Activated naive CD4-positive, alpha-beta T cell (primary cell): ENCODE measurements at regions not wholly inside any gene's neighbourhood (a gene's known extent, or its start where the extent isn't known, plus 50 kb on each side); places are given as distances from the start of the nearest gene placed in this dataset.
"Not testable (repeated sequence)": the region's sequence is repeated elsewhere in the genome, so short reads cannot be mapped to it uniquely, and the experiment has no call there.

Experiments
- DNase-seq, 4 experiments: peaks; one replicate each; lab custom pipeline; 2025; lab: John Stamatoyannopoulos, UW

DNA sequence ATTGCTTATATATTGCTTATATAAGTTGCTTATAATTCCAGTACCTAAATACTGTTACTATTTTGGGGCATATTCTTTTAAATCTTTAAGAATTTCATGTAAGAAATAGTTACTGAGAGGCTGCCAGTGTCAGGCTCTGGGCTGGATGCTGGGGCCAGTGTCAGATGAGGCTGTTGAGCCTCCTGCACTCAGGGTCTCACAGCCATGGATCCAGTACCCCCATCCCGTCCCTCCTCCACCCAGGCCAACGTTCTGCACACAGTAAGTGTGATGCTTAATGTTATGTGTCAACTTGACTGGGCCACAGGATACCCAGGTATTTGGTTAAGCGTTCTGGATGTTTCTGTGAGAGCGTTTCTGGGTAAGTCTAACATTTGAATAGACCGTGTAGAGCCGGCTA lies 119.5 kb upstream of the PMEPA1 start:
- no peak for DNase-seq

DNA sequence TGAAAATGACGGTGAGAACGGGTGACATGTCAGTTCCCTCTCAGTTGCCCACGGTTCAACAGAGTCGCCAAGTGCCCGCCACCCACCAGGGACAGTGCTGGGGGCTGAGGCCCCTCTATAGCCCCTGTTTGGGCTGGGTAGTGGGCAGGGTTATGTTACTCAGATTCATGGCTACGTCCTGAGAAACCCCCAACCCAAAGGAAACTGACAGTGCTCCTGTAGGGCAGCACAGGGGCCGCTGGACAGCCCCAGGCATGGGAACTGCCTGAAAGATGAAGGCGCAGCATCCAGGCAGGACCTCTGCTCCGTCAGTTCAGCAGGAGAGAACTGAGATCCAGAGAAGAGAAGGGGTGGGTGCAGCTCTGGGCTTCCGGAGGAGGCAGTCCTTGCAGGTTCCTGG lies 118.9 kb upstream of the PMEPA1 start:
- no peak for DNase-seq

DNA sequence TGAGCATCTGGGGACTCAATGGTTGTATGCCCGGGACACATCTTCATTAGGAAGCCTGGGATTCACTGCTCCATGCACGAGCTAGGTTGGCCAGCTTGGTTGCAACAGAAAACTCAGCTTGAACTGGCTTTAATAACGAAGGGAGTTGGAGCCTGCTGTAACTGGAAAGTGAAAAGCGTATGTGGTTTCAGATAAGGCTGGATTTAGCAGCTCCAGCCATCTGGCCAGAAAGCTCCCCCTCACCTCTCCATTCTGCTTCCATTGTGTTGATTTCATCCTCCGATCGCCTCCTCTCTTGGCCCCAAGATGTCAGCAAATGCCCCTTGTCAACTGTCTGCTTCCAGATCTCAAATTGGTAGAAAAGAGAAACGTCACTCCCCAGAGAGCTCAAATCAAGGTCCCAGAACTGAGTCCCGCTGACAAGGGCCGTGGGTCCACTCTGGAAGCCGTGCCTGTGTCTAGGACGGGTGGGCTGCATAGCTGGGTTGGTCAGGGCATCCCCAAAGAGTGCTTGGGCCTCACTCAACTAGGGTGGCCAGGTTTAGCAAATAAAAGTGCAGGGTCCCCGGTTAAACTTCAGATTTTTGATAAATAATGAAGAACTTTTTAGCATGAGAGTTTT lies 117.0 kb upstream of the PMEPA1 start:
- DNase-seq = no peak

DNA sequence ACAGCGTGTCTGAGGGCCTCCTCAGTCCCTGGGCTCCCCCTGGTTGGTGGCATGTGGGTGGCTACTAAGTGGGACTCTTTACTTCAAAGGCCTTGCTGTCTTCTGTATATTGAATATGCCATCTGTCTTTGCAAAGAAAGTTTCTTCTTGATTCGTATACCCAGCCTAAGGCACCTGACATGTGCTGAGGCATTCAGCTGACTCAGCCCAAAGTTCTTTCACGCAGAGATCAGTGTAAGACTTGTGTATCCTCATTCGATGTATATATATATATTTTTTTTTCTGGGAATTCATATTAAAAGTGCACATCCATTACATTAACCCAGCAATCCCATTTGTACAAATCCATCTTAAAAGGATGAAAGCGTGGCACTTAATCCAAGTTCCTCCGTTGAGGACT lies 115.1 kb upstream of the PMEPA1 start:
- no peak for DNase-seq

DNA sequence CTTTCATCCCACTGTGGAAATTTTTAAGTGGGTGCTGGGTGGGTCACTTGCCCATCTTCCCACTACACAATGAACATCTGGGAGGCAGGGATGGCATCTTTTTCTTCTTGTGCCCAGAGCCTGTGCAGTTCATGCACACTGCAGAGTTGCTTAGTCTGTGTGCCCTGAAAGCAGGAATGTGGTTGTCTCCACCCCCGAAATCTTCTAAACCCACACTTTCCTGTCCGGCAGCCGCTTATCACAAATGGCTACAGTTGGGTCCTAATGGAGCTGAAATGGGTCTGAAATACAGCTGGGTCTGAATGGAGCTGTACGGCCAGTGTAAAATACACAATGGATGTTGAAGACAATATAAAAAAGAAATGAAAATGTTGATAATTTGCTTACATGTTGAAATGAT lies 112.1 kb upstream of the PMEPA1 start:
- DNase-seq = no peak

DNA sequence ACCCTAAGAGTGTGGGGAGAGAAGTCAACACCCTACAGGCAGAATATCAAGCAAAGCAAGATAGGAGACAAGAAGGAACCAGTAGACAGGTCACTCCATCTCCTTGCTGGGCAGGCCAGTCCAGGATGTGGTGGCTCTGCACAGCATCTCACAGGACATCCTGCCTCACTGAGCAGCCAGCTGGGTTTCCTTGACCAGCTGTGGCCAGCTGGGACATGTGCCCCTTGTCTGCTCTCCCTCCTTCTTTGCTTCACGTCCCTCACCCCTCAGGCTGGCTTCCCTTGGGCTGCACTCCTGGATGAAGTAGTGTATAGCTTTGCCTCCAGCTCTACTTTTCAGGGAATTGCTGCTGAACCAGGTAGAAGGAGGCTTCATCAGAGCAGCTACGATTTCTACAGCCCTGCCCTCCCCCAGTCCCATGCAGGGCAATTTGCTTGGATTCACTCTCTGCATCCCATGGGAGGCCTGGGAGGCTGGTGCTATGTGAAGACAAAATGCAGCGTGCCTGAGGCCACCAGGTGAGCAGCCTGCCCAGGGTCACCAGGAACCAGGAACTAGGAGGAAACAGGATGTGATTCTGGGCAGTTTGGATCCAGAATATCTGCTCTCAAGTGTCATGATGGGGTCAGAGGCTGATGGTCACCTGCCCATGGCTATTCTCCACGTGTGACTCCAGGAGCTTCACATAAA lies 110.0 kb upstream of the PMEPA1 start:
- DNase-seq = no peak

DNA sequence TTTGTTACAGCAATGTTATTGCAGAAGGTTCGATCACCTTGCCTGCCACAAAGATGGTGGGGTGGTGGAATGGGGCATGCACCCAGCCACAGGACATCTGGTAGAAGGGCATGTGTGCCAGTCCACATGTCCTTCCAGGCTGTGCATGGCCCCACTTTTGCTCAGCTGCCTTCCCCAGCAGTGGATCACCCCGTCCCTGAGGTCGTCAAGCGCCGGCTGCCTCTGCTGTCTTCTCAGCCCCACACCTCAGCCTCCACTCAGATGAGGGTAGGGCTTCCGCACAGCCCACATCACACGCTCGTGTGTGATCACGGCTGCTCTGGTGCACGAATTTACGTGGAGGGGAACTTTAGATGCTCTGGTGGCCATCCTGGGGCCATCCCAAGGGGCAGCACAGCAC lies 109.5 kb upstream of the PMEPA1 start:
- DNase-seq = no peak

DNA sequence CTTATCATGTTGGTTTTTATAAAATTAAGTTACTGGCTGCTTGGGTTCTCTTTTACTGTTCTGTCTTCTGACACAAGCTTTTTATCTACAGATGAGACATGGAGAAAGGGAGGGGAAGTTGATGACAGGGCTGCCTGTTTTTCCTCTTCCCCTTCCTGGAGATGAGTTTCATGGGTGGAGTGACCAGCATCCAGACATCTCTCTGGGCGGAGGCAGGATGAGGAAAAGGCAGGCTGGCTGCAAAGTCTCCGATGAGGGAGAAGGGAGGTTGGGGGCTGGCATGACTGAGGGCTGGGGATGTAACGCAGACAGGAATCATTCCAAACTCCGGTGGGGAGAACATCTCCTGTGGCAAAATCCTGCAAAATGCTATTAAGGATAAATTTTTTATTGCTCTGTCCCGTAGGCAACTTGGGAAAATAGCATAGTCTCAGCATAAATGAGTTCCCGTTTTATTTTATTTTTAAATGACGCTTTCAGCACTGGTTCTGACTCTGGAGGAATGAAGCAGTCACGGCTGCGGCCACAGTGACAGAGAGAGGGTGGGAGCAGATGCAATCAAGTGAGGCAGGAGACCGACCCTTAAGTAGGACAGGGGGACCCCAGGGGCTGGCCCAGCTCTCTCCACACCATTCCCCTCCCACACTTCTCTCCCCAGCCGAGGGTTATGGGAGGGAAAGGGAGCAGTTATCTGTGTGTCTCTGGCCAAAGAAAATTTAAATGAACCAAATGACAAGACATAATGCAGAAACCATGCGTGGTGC lies 108.8 kb upstream of the PMEPA1 start:
- DNase-seq = no peak

DNA sequence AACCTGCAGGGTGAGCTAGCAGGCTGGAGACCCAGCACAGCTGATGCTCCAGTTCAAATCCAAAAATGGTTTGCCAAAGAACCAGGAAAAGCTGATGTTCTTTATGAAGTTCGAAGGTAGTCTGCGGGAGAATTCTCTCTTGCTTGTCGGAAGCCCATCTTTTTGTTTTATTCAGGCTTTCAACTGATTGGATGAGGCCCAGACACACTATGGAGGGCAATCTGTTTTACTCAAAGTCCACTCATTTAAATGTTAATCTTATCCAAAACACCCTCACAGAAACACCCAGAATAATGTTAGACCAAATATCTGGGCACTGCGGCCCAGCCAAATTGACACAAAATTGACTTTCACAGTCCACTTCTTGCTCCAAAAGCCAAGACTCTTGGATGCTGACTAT lies 105.6 kb upstream of the PMEPA1 start:
- DNase-seq = no peak

DNA sequence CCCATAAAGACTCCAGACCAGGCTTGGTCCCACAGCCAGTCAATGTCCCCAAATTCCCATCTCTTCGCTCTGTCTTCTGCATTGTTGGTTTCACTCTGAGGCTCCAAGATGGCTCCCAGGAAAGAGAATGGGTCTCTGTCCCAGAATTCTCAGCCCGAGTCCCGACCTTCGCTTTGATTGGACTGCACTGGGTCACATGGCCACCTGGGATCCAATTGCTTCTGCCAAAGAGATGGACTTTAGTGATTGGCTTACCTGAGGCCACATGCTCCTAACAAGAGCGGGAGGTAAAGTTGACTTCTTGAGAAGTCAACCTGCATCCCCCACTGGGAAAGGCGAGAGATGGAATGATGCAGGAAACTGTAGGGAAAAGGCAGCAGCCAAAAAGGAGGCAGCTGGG lies 104.7 kb upstream of the PMEPA1 start:
- DNase-seq = no peak

DNA sequence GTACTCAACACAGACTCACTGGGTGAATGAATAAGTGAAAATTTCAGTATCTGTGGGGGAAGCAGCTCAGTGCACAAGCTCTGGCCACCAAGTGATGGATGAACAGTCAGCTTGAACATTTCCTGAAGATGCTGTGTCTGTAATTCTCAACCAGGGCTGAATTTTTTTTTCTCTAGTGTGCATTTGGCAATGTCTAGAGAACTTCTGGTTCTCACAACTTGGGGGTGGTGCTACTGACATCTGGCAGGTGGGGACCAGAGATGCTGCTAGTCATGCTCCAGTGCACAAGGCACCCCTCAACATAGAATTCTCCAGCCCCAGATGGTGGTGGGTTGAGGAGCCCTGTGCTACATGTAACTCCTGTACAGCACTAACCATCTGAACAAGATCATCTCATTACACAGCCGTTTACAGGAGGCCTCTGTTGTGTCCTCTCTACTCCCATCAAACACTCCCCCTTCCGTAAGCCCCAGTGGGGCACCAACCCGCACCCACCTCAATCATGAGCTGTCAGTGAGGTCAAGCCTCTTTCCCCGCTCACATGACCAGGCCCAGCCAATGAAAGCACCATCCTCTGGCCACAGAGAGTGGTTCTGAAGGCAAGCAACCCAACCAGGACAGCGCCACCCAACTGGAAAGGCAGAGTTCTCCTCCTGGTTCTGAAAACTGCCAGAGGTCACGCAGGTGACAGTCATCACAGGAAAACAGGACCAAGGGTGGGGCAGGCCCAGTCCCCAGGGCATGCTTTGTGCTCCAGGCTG lies 103.9 kb upstream of the PMEPA1 start:
- DNase-seq = no peak

DNA sequence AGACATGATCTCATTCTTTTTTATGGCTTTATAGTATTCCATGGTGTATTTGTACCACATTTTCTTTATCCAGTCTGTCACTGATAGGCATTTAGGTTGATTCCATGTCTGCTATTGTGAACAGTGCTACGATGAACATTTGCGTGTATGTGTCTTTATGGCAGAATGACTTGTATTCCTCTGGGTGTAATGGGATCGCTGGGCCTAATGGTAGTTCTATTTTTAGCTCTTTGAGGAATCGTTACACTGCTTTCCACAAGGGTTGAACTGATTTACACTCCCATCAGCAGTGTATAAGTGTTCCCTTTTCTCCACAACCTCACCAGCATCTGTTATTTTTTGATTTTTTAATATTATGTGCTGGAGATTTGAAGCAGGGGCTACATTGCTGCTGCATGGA lies 102.8 kb upstream of the PMEPA1 start:
- DNase-seq = not testable (repeated sequence)

DNA sequence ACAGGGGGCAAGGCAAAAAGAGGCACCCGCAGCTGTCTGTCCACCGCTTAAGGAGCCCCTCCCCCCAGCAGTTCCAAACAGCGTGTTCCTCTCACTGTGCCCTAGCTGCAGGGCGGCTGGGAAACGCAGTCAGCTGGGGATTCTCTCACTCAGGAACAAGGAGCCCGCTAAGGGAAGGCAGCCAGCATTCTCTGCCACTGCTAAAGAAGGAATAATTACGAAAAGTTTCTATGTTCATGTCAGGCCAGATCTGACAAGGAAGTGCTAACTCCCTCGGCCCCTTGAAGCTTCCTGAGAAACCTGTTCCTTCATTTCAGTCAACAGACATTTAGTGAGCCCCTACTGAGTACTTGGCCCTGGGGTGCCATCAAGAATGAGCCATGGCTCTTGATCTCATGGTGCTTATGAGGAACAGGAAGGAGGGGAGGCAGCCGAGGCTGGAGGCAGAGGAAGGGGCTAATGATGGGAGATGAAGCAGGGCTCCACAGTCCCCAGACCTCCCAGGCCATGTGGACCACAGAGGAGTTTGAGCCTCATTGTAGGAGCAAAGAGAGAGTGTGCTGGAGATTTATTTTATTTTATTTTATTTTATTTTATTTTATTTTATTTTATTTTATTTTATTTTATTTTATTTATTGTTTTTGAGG lies 101.7 kb upstream of the PMEPA1 start:
- DNase-seq = no peak

DNA sequence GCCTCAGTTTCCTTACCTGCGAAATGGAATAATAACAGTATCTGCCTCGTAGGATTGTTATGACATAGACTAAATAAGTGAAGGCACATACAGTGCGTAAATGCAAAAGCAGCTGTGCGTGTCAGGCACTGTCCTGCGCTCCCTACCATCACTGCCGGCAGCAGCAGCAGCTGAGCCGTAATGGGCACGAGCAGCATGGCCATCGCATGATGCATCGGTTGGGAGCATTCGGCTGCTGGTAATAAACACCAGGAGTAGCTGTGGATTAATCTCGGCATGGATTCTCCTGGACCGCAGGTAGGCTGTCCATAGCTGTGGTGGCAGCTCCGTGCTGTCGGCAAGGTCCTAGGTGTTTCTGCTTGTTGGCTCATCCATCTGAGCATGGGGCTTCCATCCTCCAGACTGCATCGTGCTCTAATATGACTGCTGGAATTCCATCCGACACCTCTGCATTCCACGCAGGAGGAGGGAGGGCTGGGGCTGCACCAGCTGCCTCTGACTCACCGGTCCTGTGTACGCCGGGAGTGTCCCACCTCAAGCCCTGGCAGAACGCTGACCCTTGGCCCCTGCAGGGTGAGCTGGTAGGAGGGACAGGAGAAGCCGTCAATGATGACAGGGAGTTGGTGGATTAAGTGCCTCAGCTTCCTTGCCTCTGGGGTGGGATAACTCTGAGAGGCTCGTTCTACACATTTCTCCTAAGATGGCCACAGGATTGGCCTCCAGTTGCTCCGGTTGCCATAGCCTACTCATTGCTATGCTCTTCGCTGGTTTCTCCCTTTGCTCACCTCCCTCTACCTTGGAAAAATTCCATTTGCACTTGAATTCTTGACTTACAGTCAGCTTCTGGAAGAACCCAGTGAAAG lies 100.9 kb upstream of the PMEPA1 start:
- DNase-seq = no peak

DNA sequence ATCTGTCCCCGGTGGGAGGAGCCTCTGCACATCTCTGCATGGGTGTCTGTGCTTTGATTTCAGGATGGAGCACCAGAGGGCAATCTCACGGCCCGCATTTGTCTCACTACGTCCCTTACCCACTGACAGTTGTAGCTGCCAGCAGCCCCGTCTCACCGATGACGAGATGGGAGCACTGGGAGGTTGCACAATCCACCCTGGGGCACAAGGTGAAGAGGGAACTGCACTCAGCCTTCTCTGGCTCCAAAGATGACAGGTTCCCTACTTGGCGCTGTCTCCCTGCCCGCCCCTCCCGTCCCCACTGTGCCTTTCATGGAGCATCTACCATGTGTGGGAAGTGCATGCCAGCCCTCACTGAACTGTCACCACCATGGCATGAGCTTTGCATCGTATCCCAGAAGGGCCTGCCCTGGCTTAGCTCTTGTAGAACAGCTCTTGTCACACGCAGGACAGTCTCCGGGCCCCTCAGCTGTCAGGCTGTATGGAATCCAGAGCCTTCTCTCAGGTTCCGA lies 99.9 kb upstream of the PMEPA1 start:
- no peak for DNase-seq

DNA sequence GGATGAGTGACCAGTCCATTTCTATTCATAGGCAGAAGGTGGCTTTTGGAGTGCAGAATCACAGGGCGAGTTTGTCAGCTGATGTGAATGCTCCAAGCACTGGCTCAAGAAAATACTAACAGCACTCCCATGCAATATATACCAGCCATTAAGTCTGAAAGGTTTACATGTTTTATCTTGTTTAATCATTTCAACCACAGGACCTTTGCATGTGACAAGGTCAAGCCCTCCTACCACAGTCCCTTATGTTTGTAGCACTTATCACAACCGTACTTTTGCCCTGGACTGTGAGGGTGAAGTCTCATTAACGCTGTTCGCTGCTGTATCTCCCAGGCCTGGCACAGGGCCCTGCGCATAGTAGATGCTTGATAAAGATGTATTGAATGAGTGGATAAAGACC lies 99.3 kb upstream of the PMEPA1 start:
- no peak for DNase-seq

DNA sequence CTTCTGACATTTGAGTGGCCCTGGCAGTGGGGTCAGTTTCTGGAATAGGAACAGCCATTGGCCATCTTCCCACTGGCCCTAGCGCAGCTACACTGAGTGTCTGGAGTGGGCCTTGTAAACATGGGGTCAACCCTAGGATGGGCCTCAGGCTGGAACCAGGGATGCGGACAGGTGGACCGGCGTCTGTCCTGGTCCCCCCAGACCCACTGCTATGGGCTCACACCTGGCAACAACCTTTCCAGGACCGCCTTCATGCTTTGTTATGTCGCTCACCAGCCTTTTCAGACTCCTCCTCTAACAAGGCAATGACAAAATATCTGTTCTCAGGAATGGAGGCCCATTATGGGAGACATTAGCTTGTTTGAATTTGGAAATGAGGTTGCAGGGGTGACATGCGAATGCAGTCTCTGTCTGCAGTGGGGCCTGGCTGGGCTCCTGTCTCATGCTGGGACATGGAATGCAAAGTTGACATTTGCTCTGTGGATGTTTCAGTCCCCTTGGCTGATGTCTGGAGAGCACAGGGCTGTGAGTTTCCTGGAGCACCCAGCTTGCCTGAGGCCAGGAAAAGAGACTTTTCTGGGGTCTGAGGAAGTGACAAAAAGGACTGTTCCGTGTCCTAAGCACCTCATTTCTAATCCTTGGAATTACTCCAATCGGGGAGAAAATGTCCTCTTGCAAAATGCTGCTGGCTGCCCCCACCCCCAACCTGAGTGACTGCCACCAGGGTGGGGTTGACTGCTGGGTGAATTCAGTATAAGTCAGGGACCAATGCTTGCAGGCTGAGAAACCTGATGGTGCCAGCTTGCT lies 98.7 kb upstream of the PMEPA1 start:
- no peak for DNase-seq

DNA sequence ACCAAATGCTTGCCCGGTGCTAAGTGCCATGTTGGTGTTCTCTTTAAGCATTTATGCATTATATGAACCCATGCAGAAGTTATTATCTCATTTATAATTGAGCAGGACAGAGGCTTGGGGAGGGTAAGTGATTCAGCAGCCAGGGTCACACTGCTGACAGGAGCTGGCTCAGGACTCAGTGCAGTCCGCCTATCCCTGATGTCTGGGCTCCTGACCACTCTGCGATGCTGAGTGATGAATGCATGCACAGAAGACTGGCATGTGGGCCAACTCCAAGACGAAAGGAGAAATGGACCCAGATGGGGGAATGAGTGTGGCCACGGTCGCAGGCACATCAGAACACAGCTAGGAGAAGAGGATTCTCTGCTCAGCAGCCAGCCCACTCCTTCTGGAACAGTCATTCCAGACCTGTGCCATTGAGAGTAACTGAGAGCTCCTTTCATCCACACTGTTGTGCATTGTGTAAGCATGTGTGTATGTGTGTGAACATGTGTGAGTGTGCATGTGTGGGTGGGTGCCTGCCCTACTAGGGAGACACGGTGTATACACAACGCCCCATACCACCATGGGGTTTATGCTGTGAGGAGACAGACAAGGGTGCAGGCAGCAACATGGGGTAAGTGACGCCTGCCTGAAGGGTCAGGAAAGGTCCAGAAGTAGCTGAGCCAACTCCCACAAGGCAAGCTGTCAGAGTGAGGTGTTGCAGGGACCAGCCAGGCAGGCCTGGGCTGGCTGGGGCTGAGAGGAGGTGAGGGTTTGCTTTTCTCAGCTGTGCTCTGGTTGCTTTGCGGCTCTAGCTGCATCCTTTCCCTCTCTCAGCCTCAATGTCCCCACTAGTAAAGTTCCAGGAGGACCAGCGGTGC lies 97.8 kb upstream of the PMEPA1 start:
- no peak for DNase-seq

DNA sequence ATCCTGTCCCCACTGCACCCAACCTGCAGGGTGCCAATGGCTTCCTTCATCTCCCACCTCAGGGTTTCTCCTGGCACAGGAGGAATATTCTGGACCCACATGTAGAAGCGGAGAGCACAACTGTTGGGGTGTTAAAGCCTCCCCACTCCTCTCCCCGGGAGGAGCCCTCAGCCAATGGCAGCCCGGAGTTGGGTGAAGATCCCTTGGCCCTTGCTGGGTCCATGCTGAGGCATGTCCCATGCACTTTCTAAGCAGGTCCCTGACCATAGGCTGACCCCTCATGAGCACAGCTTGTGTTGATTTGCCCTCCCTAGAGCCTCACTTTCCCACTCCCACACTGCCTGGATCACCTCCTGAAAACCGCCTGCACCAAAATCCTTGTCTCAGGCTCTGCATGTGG lies 97.2 kb upstream of the PMEPA1 start:
- no peak for DNase-seq
